Activated naive CD4-positive, alpha-beta T cell treated with anti-CD3 and anti-CD28 coated beads for 36 hours (primary cell): ENCODE measurements at regions not wholly inside any gene's neighbourhood (a gene's known extent, or its start where the extent isn't known, plus 50 kb on each side); places are given as distances from the start of the nearest gene placed in this dataset.
"Not testable (repeated sequence)": the region's sequence is repeated elsewhere in the genome, so short reads cannot be mapped to it uniquely, and the experiment has no call there.

Experiments used
- CTCF ChIA-PET: fragments of 350-600 bp; sonication (Branson Sonifier 250); formaldehyde crosslinking; loops from one replicate; lab custom pipeline; 2021; ENCODE audit warnings: antibody characterized with exemption; lab: Charles Lee
- DNase-seq: peaks from one replicate; pipeline ENCODE4 v3.0.0-alpha.2; 2020
- H3K27ac Mint-ChIP-seq: one replicate; pipeline ENCODE4 v1.8.0; 2021; ENCODE audit warnings: mild to moderate bottlenecking, mixed read lengths
- H3K27me3 Mint-ChIP-seq: one replicate; pipeline ENCODE4 v1.8.0; 2021; ENCODE audit warnings: low read depth, mixed read lengths
- H3K36me3 Mint-ChIP-seq: one replicate; pipeline ENCODE4 v1.8.0; 2021; ENCODE audit warnings: low read depth, mixed read lengths
- H3K4me1 Mint-ChIP-seq: one replicate; pipeline ENCODE4 v1.8.0; 2021; ENCODE audit warnings: low read depth, mixed read lengths
- H3K4me3 Mint-ChIP-seq: one replicate; pipeline ENCODE4 v1.8.0; 2021; ENCODE audit warnings: mild to moderate bottlenecking, moderate library complexity, mixed read lengths
- H3K9me3 Mint-ChIP-seq: one replicate; pipeline ENCODE4 v1.8.0; 2021; ENCODE audit warnings: mixed read lengths
- intact Hi-C: fragments of 100-400 bp; cut with micrococcal nuclease; formaldehyde crosslinking; loops from one replicate; pipeline ENCODE4 v1.15.1; 2023

GRCh38 chr15:24017470-24017869 lies 330.4 kb upstream of the NDN start:
- no peaks in the 10 kb centered on the region for H3K4me1 Mint-ChIP-seq
- intact Hi-C loops: no loop called here
- H3K27ac Mint-ChIP-seq: no peak overlapping the region
- H3K36me3 Mint-ChIP-seq: no peaks in the 10 kb centered on the region
- H3K9me3 Mint-ChIP-seq: peaks cover 1% of the 10 kb centered on the region
- DNase-seq: no peak
- no peak overlapping the region for H3K4me3 Mint-ChIP-seq
- CTCF ChIA-PET: no interaction called here
- no peaks in the 10 kb centered on the region for H3K27me3 Mint-ChIP-seq

- Mint-ChIP-seq H3K4me3 (no peak overlapping the region), H3K27me3 (no peaks in the 10 kb centered on the region), H3K36me3 (no peaks in the 10 kb centered on the region), H3K27ac (no peak overlapping the region), H3K4me1 (no peaks in the 10 kb centered on the region), H3K9me3 (peaks cover 26% of the 10 kb centered on the region)
- intact Hi-C loops: no loop called here
- no peak for DNase-seq
- CTCF ChIA-PET: no interaction called here
These were observed 352.6 kb upstream of the NDN start for GRCh38 chr15:24039683-24040082.

GRCh38 chr15:24054547-24055245 lies 367.6 kb upstream of the NDN start:
- no peak for DNase-seq
- peaks cover 2% of the 10 kb centered on the region for H3K9me3 Mint-ChIP-seq
- no peak overlapping the region for H3K27ac Mint-ChIP-seq
- intact Hi-C loops: no loop called here
- H3K27me3 Mint-ChIP-seq: no peaks in the 10 kb centered on the region
- no peaks in the 10 kb centered on the region for H3K4me1 Mint-ChIP-seq
- no peak overlapping the region for H3K4me3 Mint-ChIP-seq
- no peaks in the 10 kb centered on the region for H3K36me3 Mint-ChIP-seq
- CTCF ChIA-PET: no interaction called here

GRCh38 chr15:24067733-24068501 lies 380.8 kb upstream of the NDN start:
- peaks cover 16% of the 10 kb centered on the region for H3K9me3 Mint-ChIP-seq
- intact Hi-C loops: no loop called here
- no peak overlapping the region for H3K4me3 Mint-ChIP-seq
- H3K27ac Mint-ChIP-seq: no peak overlapping the region
- no peak for DNase-seq
- no peaks in the 10 kb centered on the region for H3K4me1 Mint-ChIP-seq
- no peaks in the 10 kb centered on the region for H3K27me3 Mint-ChIP-seq
- no peaks in the 10 kb centered on the region for H3K36me3 Mint-ChIP-seq
- CTCF ChIA-PET: no interaction called here

GRCh38 chr15:24075420-24076089 lies 388.4 kb upstream of the NDN start:
- Mint-ChIP-seq H3K36me3 (no peaks in the 10 kb centered on the region), H3K27ac (no peak overlapping the region), H3K27me3 (no peaks in the 10 kb centered on the region), H3K9me3 (peaks cover 4% of the 10 kb centered on the region), H3K4me3 (no peak overlapping the region), H3K4me1 (no peaks in the 10 kb centered on the region)
- DNase-seq: no peak
- CTCF ChIA-PET: no interaction called here
- intact Hi-C loops: no loop called here

- H3K27me3 Mint-ChIP-seq: no peaks in the 10 kb centered on the region
- no peak overlapping the region for H3K27ac Mint-ChIP-seq
- H3K9me3 Mint-ChIP-seq: peaks cover 2% of the 10 kb centered on the region
- no peaks in the 10 kb centered on the region for H3K36me3 Mint-ChIP-seq
- no peak for DNase-seq
- H3K4me1 Mint-ChIP-seq: no peaks in the 10 kb centered on the region
- no peak overlapping the region for H3K4me3 Mint-ChIP-seq
- CTCF ChIA-PET: no interaction called here
- intact Hi-C loops: no loop called here
These were observed 389.1 kb upstream of the NDN start for GRCh38 chr15:24076090-24076784.

- DNase-seq: no peak
- no peaks in the 10 kb centered on the region for H3K27me3 Mint-ChIP-seq
- no peak overlapping the region for H3K27ac Mint-ChIP-seq
- CTCF ChIA-PET: no interaction called here
- H3K36me3 Mint-ChIP-seq: no peaks in the 10 kb centered on the region
- intact Hi-C loops: no loop called here
- H3K4me1 Mint-ChIP-seq: no peaks in the 10 kb centered on the region
- H3K4me3 Mint-ChIP-seq: no peak overlapping the region
- H3K9me3 Mint-ChIP-seq: no peaks in the 10 kb centered on the region
These were observed 391.4 kb upstream of the NDN start for GRCh38 chr15:24078310-24079029.

GRCh38 chr15:24088941-24089340 lies 401.8 kb upstream of the NDN start:
- intact Hi-C loops, H3K4me3 Mint-ChIP-seq, DNase-seq, H3K27ac Mint-ChIP-seq, H3K36me3 Mint-ChIP-seq, H3K4me1 Mint-ChIP-seq, CTCF ChIA-PET, H3K27me3 Mint-ChIP-seq: not testable (repeated sequence)
- peaks cover 28% of the 10 kb centered on the region for H3K9me3 Mint-ChIP-seq

GRCh38 chr15:24101503-24101902 lies 414.4 kb upstream of the NDN start:
- DNase-seq, H3K27ac Mint-ChIP-seq, CTCF ChIA-PET, H3K4me3 Mint-ChIP-seq, intact Hi-C loops, H3K4me1 Mint-ChIP-seq, H3K36me3 Mint-ChIP-seq, H3K27me3 Mint-ChIP-seq, H3K9me3 Mint-ChIP-seq: not testable (repeated sequence)

GRCh38 chr15:24107524-24107923 lies 420.4 kb upstream of the NDN start:
- CTCF ChIA-PET, intact Hi-C loops, H3K9me3 Mint-ChIP-seq, H3K4me3 Mint-ChIP-seq, H3K36me3 Mint-ChIP-seq, H3K27me3 Mint-ChIP-seq, DNase-seq, H3K4me1 Mint-ChIP-seq, H3K27ac Mint-ChIP-seq: not testable (repeated sequence)

GRCh38 chr15:24107948-24108347 lies 420.8 kb upstream of the NDN start:
- CTCF ChIA-PET, intact Hi-C loops, H3K4me1 Mint-ChIP-seq, H3K27me3 Mint-ChIP-seq, H3K27ac Mint-ChIP-seq, H3K9me3 Mint-ChIP-seq, H3K36me3 Mint-ChIP-seq, DNase-seq, H3K4me3 Mint-ChIP-seq: not testable (repeated sequence)

GRCh38 chr15:24108349-24108748 lies 421.2 kb upstream of the NDN start:
- H3K4me3 Mint-ChIP-seq, H3K27me3 Mint-ChIP-seq, H3K9me3 Mint-ChIP-seq, CTCF ChIA-PET, DNase-seq, H3K27ac Mint-ChIP-seq, intact Hi-C loops, H3K36me3 Mint-ChIP-seq, H3K4me1 Mint-ChIP-seq: not testable (repeated sequence)
